ENCODE measurements at regions not wholly inside any gene's neighbourhood (a gene's known extent, or its start where the extent isn't known, plus 50 kb on each side); places are given as distances from the start of the nearest gene placed in this dataset.

DNA sequence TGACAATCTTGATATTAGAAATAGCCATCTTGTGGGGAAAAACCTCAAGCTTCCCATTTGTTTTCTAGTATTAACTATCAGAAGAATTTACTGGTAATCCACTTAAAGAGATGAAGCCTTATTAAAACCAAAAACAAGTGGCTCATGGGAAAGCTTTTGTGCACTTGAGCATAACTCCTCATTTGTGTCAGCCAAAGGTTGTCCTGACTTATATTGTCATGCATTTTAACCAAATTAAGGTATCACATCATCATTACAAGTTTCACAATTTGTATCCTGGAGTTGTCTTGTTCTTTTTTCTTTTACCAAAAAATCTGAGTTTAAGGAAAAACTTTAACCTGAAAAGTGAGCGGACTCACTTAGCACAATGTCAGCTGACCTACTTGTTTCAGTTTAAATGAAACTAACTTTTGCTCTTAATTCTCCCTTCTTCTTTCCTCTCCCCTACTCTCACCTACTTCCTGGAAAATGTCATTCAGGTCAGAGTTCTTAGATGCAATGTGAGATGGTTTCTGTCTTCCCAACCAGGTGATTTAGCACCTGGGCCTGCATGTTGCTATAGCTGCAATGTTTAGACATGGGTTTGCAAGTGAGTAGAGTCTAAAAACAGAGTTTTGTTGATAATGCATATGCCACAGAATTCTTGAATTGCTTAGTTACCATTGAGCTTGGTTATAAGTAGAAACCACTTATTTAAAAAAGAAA, 82.8 kb downstream of the TNFAIP3 start:
- Histone ChIP-seq H3K9me3 (ENCODE audit: low read depth, low read length) (no peaks in the 10 kb centered on the region), H2AFZ (ENCODE audit: low read length) (no peak overlapping the region), H3K36me3 (ENCODE audit: insufficient read depth, low read length) (no peaks in the 10 kb centered on the region), H3K4me1 (ENCODE audit: insufficient read depth, low read length) (peaks cover under 1% of the 10 kb centered on the region), H3K79me2 (ENCODE audit: insufficient read depth, low read length) (no peaks in the 10 kb centered on the region), H3K4me2 (ENCODE audit: insufficient read depth, low read length) (no peak overlapping the region), H3K27me3 (ENCODE audit: insufficient read depth, low read length) (no peaks in the 10 kb centered on the region), H4K20me1 (ENCODE audit: insufficient read depth, low read length) (no peaks in the 10 kb centered on the region), H3K27ac (ENCODE audit: low read depth, low read length) (no peak overlapping the region), H3K4me3 (ENCODE audit: insufficient read depth, low read length) (no peak overlapping the region)
- no peak for DNase-seq (ENCODE audit: insufficient read length, low spot score, missing footprints)
- TF ChIP-seq, protein P1, sequence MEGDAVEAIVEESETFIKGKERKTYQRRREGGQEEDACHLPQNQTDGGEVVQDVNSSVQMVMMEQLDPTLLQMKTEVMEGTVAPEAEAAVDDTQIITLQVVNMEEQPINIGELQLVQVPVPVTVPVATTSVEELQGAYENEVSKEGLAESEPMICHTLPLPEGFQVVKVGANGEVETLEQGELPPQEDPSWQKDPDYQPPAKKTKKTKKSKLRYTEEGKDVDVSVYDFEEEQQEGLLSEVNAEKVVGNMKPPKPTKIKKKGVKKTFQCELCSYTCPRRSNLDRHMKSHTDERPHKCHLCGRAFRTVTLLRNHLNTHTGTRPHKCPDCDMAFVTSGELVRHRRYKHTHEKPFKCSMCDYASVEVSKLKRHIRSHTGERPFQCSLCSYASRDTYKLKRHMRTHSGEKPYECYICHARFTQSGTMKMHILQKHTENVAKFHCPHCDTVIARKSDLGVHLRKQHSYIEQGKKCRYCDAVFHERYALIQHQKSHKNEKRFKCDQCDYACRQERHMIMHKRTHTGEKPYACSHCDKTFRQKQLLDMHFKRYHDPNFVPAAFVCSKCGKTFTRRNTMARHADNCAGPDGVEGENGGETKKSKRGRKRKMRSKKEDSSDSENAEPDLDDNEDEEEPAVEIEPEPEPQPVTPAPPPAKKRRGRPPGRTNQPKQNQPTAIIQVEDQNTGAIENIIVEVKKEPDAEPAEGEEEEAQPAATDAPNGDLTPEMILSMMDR (IDR thresholded peaks at IDR 0.05; ENCODE audit: extremely low read depth, low read depth, low read length) = no peak

DNA sequence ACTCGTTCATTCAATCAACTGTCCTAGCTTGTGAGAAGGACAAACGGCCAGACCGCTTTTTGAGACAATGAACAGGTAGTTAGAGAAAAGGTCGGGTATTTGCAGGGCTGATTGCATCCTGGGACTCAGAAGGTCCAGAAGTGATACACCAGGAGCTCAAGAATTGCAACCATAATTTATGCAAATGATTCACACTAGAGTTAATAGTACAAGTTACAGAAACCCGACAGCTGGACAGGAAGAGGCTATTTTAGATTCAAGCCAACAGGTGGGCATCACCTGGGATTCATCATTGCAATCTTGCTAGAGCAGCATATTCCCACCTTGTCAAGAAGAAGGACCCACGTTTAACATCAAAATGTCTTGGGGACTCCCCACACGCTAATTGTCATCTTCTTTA, 83.5 kb downstream of the TNFAIP3 start:
- DNase-seq (ENCODE audit: insufficient read length, low spot score, missing footprints) = no peak
- Histone ChIP-seq H3K79me2 (ENCODE audit: insufficient read depth, low read length) (no peaks in the 10 kb centered on the region), H2AFZ (ENCODE audit: low read length) (no peak overlapping the region), H4K20me1 (ENCODE audit: insufficient read depth, low read length) (no peaks in the 10 kb centered on the region), H3K4me1 (ENCODE audit: insufficient read depth, low read length) (no peaks in the 10 kb centered on the region), H3K4me2 (ENCODE audit: insufficient read depth, low read length) (no peak overlapping the region), H3K27me3 (ENCODE audit: insufficient read depth, low read length) (no peaks in the 10 kb centered on the region), H3K36me3 (ENCODE audit: insufficient read depth, low read length) (no peaks in the 10 kb centered on the region), H3K27ac (ENCODE audit: low read depth, low read length) (no peak overlapping the region), H3K9me3 (ENCODE audit: low read depth, low read length) (no peaks in the 10 kb centered on the region), H3K4me3 (ENCODE audit: insufficient read depth, low read length) (no peak overlapping the region)
- TF ChIP-seq, protein P1 (IDR thresholded peaks at IDR 0.05; ENCODE audit: extremely low read depth, low read depth, low read length) = no peak

DNA sequence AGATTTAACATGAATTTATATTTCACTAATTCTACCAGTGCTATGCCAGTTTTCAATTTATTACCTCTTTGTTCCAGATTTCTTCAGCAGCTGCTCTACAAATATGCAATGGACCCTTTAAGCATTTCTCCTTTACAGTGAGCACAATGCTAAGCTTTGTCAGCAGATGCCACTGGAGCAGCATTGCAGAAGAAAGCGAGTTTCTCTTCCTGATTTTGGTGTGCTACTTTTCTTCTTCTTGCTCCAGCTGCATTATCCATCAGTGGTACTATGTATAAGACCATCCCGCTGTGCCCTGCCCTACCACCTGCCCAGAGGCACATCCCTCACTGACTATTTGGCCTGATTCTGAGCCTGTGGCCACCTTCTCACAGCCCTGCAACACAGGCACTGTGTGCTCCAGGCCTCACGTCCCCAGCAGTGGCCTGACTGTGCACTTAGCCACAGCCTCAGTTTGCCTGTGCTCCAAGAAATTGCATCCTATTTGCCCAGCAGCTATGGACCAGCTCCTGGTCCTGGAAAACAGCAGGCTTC, 84.1 kb downstream of the TNFAIP3 start:
- no peaks in the 10 kb centered on the region for H3K27me3 ChIP-seq (ENCODE audit: insufficient read depth, low read length)
- H3K4me2 ChIP-seq (ENCODE audit: insufficient read depth, low read length) = no peak overlapping the region
- H3K4me3 ChIP-seq (ENCODE audit: insufficient read depth, low read length) = no peak overlapping the region
- TF ChIP-seq, protein P1 (IDR thresholded peaks at IDR 0.05; ENCODE audit: extremely low read depth, low read depth, low read length) = no peak
- H3K79me2 ChIP-seq (ENCODE audit: insufficient read depth, low read length) = no peaks in the 10 kb centered on the region
- DNase-seq (ENCODE audit: insufficient read length, low spot score, missing footprints) = no peak
- no peaks in the 10 kb centered on the region for H4K20me1 ChIP-seq (ENCODE audit: insufficient read depth, low read length)
- no peak overlapping the region for H2AFZ ChIP-seq (ENCODE audit: low read length)
- no peaks in the 10 kb centered on the region for H3K36me3 ChIP-seq (ENCODE audit: insufficient read depth, low read length)
- no peak overlapping the region for H3K27ac ChIP-seq (ENCODE audit: low read depth, low read length)
- no peaks in the 10 kb centered on the region for H3K9me3 ChIP-seq (ENCODE audit: low read depth, low read length)
- no peaks in the 10 kb centered on the region for H3K4me1 ChIP-seq (ENCODE audit: insufficient read depth, low read length)

DNA sequence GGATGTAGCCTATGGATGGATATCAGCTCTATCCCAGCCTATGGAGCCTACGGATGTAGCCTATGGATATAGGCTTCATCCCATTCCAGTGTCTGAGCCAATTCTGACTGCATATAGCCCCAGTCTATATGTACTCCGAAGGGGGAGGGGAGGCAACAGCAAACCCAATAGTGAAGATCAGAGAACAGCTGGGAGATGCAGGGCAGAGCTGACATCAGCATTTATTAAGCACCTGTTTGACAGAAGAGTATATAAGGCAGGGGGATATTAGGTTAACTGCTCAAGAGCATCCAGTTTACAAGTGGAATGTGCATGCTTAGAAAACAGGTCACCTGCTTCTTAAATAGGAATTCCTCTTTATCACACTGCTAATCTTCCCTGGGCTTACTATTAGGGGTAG, 85.2 kb downstream of the TNFAIP3 start:
- Histone ChIP-seq H3K36me3 (ENCODE audit: insufficient read depth, low read length) (no peaks in the 10 kb centered on the region), H2AFZ (ENCODE audit: low read length) (no peak overlapping the region), H3K4me3 (ENCODE audit: insufficient read depth, low read length) (no peak overlapping the region), H3K4me1 (ENCODE audit: insufficient read depth, low read length) (no peaks in the 10 kb centered on the region), H3K27ac (ENCODE audit: low read depth, low read length) (no peak overlapping the region), H4K20me1 (ENCODE audit: insufficient read depth, low read length) (no peaks in the 10 kb centered on the region), H3K4me2 (ENCODE audit: insufficient read depth, low read length) (no peak overlapping the region), H3K9me3 (ENCODE audit: low read depth, low read length) (no peaks in the 10 kb centered on the region), H3K27me3 (ENCODE audit: insufficient read depth, low read length) (no peaks in the 10 kb centered on the region), H3K79me2 (ENCODE audit: insufficient read depth, low read length) (no peaks in the 10 kb centered on the region)
- DNase-seq (ENCODE audit: insufficient read length, low spot score, missing footprints) = no peak
- TF ChIP-seq, protein P1 (IDR thresholded peaks at IDR 0.05; ENCODE audit: extremely low read depth, low read depth, low read length) = no peak

Measured in osteoblast (primary cell).